ENCODE measurements at regions not wholly inside any gene's neighbourhood (a gene's known extent, or its start where the extent isn't known, plus 50 kb on each side); places are given as distances from the start of the nearest gene placed in this dataset.

- peaks cover 0 to 8% (median 2%) of the 10 kb centered on the region in 4 experiments; a peak in 6 of 7 replicates for H3K4me1 ChIP-seq (replicated peaks in 1 of 4; ENCODE audit: control insufficient read depth in 3 of 4, insufficient read depth in 4 of 4, low read length in 3 of 4)
- WGBS, 2 experiments (ENCODE audit: extremely low coverage in 1 of 2, insufficient coverage in 1 of 2, insufficient read length in 1 of 2, insufficient replicate concordance in 2 of 2, low coverage in 1 of 2, low lambda C conversion rate in 2 of 2, missing lambda C conversion rate in 1 of 2), result 81% methylated on average over 14 of the region's 14 CpGs; no CpG with 5 or more reads in 1 of the 2 experiments
- H3K79me2 ChIP-seq (ENCODE audit: control insufficient read depth in 1 of 2, insufficient read depth in 2 of 2, low read length in 2 of 2), result no peaks in the 10 kb centered on the region
- H3K36me3 ChIP-seq (ENCODE audit: control insufficient read depth in 2 of 4, insufficient read depth in 4 of 4, low read length in 3 of 4), result no peaks in the 10 kb centered on the region
- H3K23ac ChIP-seq (ENCODE audit: insufficient read length), result no peak overlapping the region
- H3K79me1 ChIP-seq (ENCODE audit: low read depth, low read length), result no peaks in the 10 kb centered on the region
- ChIA-PET POLR2A (ENCODE audit: partially characterized antibody) (no interaction called here), CTCF (ENCODE audit: partially characterized antibody) (interaction anchor here (0.9 kb wide), 1 partner anchor 25 kb away, joined by 3 read pairs; no protein-coding TSS in a partner anchor)
- no peak overlapping the region for H2BK120ac ChIP-seq (replicated peaks; ENCODE audit: low read depth, low read length)
- H2BK15ac ChIP-seq (ENCODE audit: low read length), result no peak overlapping the region
- H3K4me2 ChIP-seq (ENCODE audit: insufficient read depth in 1 of 2, low read depth in 2 of 2, low read length in 2 of 2), result no peak overlapping the region
- no peak overlapping the region for H3K4me3 ChIP-seq (ENCODE audit: extremely low read depth in 1 of 4, insufficient read depth in 2 of 4, low read depth in 3 of 4, low read length in 4 of 4)
- no peaks in the 10 kb centered on the region for H3K9me3 ChIP-seq (ENCODE audit: insufficient read depth in 2 of 2, low read depth in 1 of 2, low read length in 1 of 2)
- no peak for DNase-seq (ENCODE audit: low read depth in 1 of 2, low spot score in 2 of 2)
- no peak overlapping the region for H4K5ac ChIP-seq (ENCODE audit: insufficient read length, low read depth, low read length)
- no peak overlapping the region for H2BK20ac ChIP-seq (ENCODE audit: low read length)
- H3K9ac ChIP-seq (replicated peaks in 1 of 4; ENCODE audit: extremely low read depth in 1 of 4, low read depth in 3 of 4, low read length in 3 of 4), result no peak overlapping the region
- H4K91ac ChIP-seq (replicated peaks; ENCODE audit: insufficient read length, low read length), result no peak overlapping the region
- no peak overlapping the region for H2AFZ ChIP-seq (ENCODE audit: low read length)
- no peak for FAIRE-seq
- no peaks in the 10 kb centered on the region for H4K20me1 ChIP-seq (replicated peaks in 1 of 2; ENCODE audit: control insufficient read depth in 1 of 2, insufficient read depth in 2 of 2, low read length in 2 of 2)
- H3K4ac ChIP-seq (replicated peaks; ENCODE audit: insufficient read length, low read depth, low read length), result no peak overlapping the region
- no peak overlapping the region for H3K14ac ChIP-seq (ENCODE audit: insufficient read length)
- no peak overlapping the region for H2BK12ac ChIP-seq (ENCODE audit: low read depth, low read length)
- H3K27me3 ChIP-seq (replicated peaks in 1 of 4; ENCODE audit: control insufficient read depth in 3 of 4, extremely low read depth in 1 of 4, insufficient read depth in 3 of 4, low read length in 3 of 4), result no peaks in the 10 kb centered on the region
- no peak overlapping the region for H3K18ac ChIP-seq (ENCODE audit: extremely low read depth, low read length)
- no peak overlapping the region for H3K56ac ChIP-seq (replicated peaks; ENCODE audit: insufficient read length, low read depth, low read length)
- no peak overlapping the region for H2BK5ac ChIP-seq (ENCODE audit: low read depth, low read length)
- no peak overlapping the region for H2AK5ac ChIP-seq (ENCODE audit: low read depth, low read length)
- H3K23me2 ChIP-seq (ENCODE audit: low read depth, low read length), result no peaks in the 10 kb centered on the region
- no peak overlapping the region for H4K8ac ChIP-seq (ENCODE audit: extremely low read depth, insufficient read depth, low read length)
- H3K27ac ChIP-seq (ENCODE audit: low read depth, low read length), result no peak overlapping the region
- TF ChIP-seq HDAC6 (IDR thresholded peaks at IDR 0.05; ENCODE audit: low read depth, low read length) (no peak), BRCA1 (IDR thresholded peaks at IDR 0.05; ENCODE audit: low read depth, low read length) (no peak), ZNF274 (IDR thresholded peaks at IDR 0.05; ENCODE audit: borderline replicate concordance, extremely low read depth, low read length) (no peak), POLR2AphosphoS5 (IDR thresholded peaks at IDR 0.05; ENCODE audit: low read depth, low read length) (no peak), BCL11A (IDR thresholded peaks at IDR 0.05; ENCODE audit: low read depth in 2 of 2, low read length in 2 of 2) (no peak), SUZ12 (IDR thresholded peaks at IDR 0.05; ENCODE audit: low read length) (no peak), CTCF (IDR thresholded peaks at IDR 0.05; ENCODE audit: control extremely low read depth in 1 of 3, insufficient read depth in 1 of 3, low read depth in 1 of 3, low read length in 3 of 3) (no peak), SIRT6 (IDR thresholded peaks at IDR 0.05; ENCODE audit: low read length) (no peak), KDM4A (IDR thresholded peaks at IDR 0.05; ENCODE audit: low read depth, low read length, severe bottlenecking) (no peak), TAF7 (optimal IDR thresholded peaks at IDR 0.05; ENCODE audit: borderline replicate concordance, low read depth, low read length) (no peak), ASH2L (IDR thresholded peaks at IDR 0.05; ENCODE audit: low read length) (no peak)
Measured at GRCh38 chr10:117885206-117885829, 161.4 kb downstream of the RAB11FIP2 start.

All from H1 (cell line).